Glutamatergic neuron (in vitro differentiated cells): ENCODE measurements at regions not wholly inside any gene's neighbourhood (a gene's known extent, or its start where the extent isn't known, plus 50 kb on each side); places are given as distances from the start of the nearest gene placed in this dataset.

Experiments
- DNase-seq: peaks from one replicate; pipeline ENCODE4 v3.0.0; 2022
- H3K27ac Mint-ChIP-seq: one replicate; pipeline ENCODE4 v1.8.0; 2020; ENCODE audit warnings: mild to moderate bottlenecking, mixed read lengths, inconsistent platforms; ENCODE audit not compliant: unreplicated experiment
- H3K27me3 Mint-ChIP-seq: one replicate; pipeline ENCODE4 v1.8.0; 2020; ENCODE audit warnings: mild to moderate bottlenecking, moderate library complexity, mixed read lengths, inconsistent platforms; ENCODE audit not compliant: unreplicated experiment
- H3K36me3 Mint-ChIP-seq: one replicate; pipeline ENCODE4 v1.8.0; 2020; ENCODE audit warnings: mild to moderate bottlenecking, mixed read lengths, inconsistent platforms; ENCODE audit not compliant: unreplicated experiment
- H3K4me1 Mint-ChIP-seq: one replicate; pipeline ENCODE4 v1.8.0; 2020; ENCODE audit warnings: mild to moderate bottlenecking, low read depth, mixed read lengths, inconsistent platforms; ENCODE audit not compliant: unreplicated experiment
- H3K4me3 Mint-ChIP-seq: one replicate; pipeline ENCODE4 v1.8.0; 2020; ENCODE audit warnings: mild to moderate bottlenecking, mixed read lengths, inconsistent platforms; ENCODE audit not compliant: unreplicated experiment
- H3K9me3 Mint-ChIP-seq: one replicate; pipeline ENCODE4 v1.8.0; 2020; ENCODE audit warnings: mild to moderate bottlenecking, moderate library complexity, mixed read lengths, inconsistent platforms; ENCODE audit not compliant: unreplicated experiment
- TF ChIP-seq, protein P1 (sequence below): fragments of 200-600 bp; sonication (generic); IDR thresholded peaks from one replicate; pipeline ENCODE4 v1.5.0; 2021; ENCODE audit not compliant: partially characterized antibody, unreplicated experiment

DNA sequence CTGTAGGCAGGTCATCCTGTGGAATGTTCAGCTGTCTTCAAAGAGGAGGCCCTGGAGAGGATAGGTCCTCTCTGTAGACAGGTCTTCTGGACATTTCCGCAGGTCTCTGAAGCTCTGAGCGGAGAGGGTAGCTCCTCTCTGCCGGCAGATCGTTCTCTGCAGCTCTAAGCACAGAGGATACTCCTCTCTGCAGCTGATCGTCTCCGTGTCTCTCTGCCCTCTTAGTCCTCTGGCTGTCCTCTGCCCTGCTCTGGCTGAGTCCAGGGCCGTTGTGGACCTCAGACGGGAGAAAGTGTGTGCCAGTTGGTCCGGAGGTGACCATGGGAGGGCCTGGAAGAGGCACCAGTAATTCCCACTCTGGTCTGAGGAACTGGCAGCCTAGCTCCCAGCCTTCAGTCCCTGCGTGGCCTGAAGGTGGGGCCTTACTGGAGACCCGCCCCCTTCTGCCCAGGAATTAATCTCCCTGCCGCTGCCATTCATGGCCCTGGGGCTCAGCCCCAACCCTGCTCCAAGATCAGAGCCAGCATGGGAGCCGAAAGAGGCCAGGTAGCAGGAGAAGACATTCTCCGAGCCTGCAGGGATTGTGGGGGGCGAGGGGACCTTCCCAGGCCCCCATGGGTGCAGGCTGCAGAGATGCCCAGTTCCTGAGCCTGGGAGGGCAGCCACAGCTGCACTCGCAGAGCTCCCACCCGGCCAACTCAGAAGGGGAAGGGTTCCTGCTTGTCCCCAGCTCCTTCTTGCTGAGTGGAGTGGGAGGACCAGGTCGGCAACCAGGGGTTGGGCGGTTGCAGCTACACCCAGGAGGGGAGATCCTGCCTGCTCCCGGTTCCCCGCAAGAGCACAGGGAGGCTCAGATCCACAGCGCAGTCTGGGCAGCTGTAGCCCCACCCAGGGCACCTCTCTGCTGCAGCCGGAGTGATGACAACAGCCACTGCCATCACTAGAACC lies 488.7 kb downstream of the RSL24D1 start:
- H3K9me3 Mint-ChIP-seq = no peaks in the 10 kb centered on the region
- H3K4me3 Mint-ChIP-seq = no peak overlapping the region
- H3K27ac Mint-ChIP-seq = no peak overlapping the region
- no peaks in the 10 kb centered on the region for H3K4me1 Mint-ChIP-seq
- no peaks in the 10 kb centered on the region for H3K27me3 Mint-ChIP-seq
- H3K36me3 Mint-ChIP-seq = no peaks in the 10 kb centered on the region
- TF ChIP-seq, protein P1, sequence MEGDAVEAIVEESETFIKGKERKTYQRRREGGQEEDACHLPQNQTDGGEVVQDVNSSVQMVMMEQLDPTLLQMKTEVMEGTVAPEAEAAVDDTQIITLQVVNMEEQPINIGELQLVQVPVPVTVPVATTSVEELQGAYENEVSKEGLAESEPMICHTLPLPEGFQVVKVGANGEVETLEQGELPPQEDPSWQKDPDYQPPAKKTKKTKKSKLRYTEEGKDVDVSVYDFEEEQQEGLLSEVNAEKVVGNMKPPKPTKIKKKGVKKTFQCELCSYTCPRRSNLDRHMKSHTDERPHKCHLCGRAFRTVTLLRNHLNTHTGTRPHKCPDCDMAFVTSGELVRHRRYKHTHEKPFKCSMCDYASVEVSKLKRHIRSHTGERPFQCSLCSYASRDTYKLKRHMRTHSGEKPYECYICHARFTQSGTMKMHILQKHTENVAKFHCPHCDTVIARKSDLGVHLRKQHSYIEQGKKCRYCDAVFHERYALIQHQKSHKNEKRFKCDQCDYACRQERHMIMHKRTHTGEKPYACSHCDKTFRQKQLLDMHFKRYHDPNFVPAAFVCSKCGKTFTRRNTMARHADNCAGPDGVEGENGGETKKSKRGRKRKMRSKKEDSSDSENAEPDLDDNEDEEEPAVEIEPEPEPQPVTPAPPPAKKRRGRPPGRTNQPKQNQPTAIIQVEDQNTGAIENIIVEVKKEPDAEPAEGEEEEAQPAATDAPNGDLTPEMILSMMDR = no peak
- no peak for DNase-seq

DNA sequence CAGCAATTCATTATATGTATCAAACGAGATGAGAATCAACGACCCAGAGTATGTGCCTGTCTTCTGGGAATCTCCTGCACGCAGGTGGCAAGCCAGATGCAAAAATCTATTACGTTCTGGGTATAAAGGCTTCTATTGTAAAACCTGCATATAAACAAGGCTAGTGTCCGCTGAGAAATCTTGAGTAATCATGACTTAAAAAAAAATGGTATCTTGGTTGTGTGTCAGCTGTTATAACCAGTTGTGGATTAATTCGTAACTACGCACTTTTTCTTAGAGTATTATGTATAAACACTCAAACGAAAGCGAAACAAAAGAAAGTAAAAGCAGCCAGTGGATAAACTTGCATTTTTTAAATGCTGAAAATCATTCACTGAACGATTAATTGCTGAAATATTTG lies 509.1 kb downstream of the RSL24D1 start:
- no peaks in the 10 kb centered on the region for H3K4me1 Mint-ChIP-seq
- no peaks in the 10 kb centered on the region for H3K36me3 Mint-ChIP-seq
- no peak overlapping the region for H3K27ac Mint-ChIP-seq
- H3K27me3 Mint-ChIP-seq = peaks cover 3% of the 10 kb centered on the region
- TF ChIP-seq, protein P1 = no peak
- DNase-seq = no peak
- H3K9me3 Mint-ChIP-seq = no peaks in the 10 kb centered on the region
- H3K4me3 Mint-ChIP-seq = no peak overlapping the region
